ENCODE measurements at regions not wholly inside any gene's neighbourhood (a gene's known extent, or its start where the extent isn't known, plus 50 kb on each side); places are given as distances from the start of the nearest gene placed in this dataset.

DNA sequence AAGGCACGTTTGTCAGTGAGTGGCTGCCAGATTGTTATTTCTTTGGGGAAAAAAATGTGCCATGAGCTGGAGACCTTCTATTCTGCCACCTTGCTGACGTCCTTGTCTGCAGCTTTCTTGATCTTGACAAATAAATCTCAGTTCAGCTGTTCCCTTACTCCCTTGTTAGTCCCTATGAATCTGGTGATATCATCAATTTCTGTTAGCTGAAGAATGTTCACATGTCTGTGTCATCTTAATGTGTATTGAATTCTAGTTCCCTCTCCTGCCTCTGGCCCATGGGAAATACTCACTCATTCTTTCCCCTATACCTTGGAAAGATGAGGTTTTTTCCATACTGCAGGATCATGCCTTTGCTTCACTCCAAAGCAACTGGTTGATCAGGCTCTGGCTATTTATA, 649.9 kb upstream of the API5 start:
- Histone ChIP-seq H3K79me2 (ENCODE audit: insufficient read depth, low read depth, low read length) (no peaks in the 10 kb centered on the region), H3K4me2 (ENCODE audit: low read length) (no peak overlapping the region), H3K4me1 (ENCODE audit: insufficient read depth, low read length, poor library complexity, severe bottlenecking) (no peaks in the 10 kb centered on the region), H3K36me3 (ENCODE audit: insufficient read depth, low read length) (no peaks in the 10 kb centered on the region), H3K4me3 (ENCODE audit: low read depth, low read length, poor library complexity, severe bottlenecking) (no peak overlapping the region), H3K9me3 (ENCODE audit: low read length) (no peaks in the 10 kb centered on the region), H2AFZ (ENCODE audit: low read length) (no peak overlapping the region), H3K27ac (ENCODE audit: low read depth, low read length, poor library complexity, severe bottlenecking) (no peak overlapping the region), H3K9me2 (ENCODE audit: insufficient read depth, low read length) (no peaks in the 10 kb centered on the region), H4K20me1 (ENCODE audit: insufficient read depth, low read length) (no peaks in the 10 kb centered on the region)
- intact Hi-C loops (cut with micrococcal nuclease; ENCODE audit: unreplicated experiment), result no loop called here
- no peak for TF ChIP-seq EZH2phosphoT487 (IDR thresholded peaks at IDR 0.05; ENCODE audit: borderline replicate concordance, low read depth, low read length)
- BruUV-seq (replicated peaks), result no TSS peak
- CTCF ChIA-PET (ENCODE audit: unreplicated experiment), result no interaction called here
- no peak for DNase-seq (ENCODE audit: low spot score)
- POLR2A ChIA-PET, result no interaction called here

DNA sequence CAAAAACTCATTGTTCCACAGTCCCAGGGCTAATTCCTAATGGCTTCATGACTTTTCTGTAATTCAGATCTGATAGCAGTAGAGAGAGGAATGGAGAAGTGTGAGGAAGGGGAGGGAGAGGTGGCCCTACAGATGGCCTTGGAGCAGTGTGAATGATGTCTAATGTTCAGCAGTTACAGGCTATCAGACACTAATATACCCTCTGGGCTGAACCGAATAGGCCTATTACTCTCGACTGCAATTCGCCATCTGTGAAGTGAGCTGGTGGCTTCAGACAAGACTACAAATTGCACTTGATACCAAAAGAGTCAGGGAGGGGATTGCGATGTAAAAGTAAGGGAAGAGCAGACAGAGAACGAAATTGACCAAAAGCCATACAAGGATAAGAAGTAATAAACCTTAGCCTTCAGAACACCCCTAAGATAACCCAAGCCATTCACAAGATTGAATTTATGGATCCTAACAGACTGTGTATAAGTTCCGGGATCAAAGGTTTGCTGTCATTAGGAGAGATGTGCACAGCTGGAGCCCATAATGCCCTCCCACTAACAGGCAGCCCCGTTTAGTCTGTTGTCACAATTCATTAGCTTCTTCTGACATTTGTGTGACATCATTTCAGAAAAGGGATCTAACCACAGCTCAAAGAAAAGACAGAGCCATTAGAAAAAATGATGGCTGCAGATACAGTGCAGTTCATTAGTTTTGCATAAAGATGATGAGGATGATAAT, 642.4 kb upstream of the API5 start:
- BruUV-seq (replicated peaks), result no TSS peak
- Histone ChIP-seq H3K27ac (ENCODE audit: low read depth, low read length, poor library complexity, severe bottlenecking) (no peak overlapping the region), H3K4me3 (ENCODE audit: low read depth, low read length, poor library complexity, severe bottlenecking) (no peak overlapping the region), H3K4me2 (ENCODE audit: low read length) (no peak overlapping the region), H4K20me1 (ENCODE audit: insufficient read depth, low read length) (no peaks in the 10 kb centered on the region), H3K36me3 (ENCODE audit: insufficient read depth, low read length) (no peaks in the 10 kb centered on the region), H3K9me2 (ENCODE audit: insufficient read depth, low read length) (no peaks in the 10 kb centered on the region), H3K79me2 (ENCODE audit: insufficient read depth, low read depth, low read length) (no peaks in the 10 kb centered on the region), H3K4me1 (ENCODE audit: insufficient read depth, low read length, poor library complexity, severe bottlenecking) (no peaks in the 10 kb centered on the region), H2AFZ (ENCODE audit: low read length) (no peak overlapping the region), H3K9me3 (ENCODE audit: low read length) (no peaks in the 10 kb centered on the region)
- DNase-seq (ENCODE audit: low spot score), result no peak
- ChIA-PET POLR2A (no interaction called here), CTCF (ENCODE audit: unreplicated experiment) (no interaction called here)
- intact Hi-C loops (cut with micrococcal nuclease; ENCODE audit: unreplicated experiment), result no loop called here
- no peak for TF ChIP-seq EZH2phosphoT487 (IDR thresholded peaks at IDR 0.05; ENCODE audit: borderline replicate concordance, low read depth, low read length)
- TF ChIP-seq, protein P1, sequence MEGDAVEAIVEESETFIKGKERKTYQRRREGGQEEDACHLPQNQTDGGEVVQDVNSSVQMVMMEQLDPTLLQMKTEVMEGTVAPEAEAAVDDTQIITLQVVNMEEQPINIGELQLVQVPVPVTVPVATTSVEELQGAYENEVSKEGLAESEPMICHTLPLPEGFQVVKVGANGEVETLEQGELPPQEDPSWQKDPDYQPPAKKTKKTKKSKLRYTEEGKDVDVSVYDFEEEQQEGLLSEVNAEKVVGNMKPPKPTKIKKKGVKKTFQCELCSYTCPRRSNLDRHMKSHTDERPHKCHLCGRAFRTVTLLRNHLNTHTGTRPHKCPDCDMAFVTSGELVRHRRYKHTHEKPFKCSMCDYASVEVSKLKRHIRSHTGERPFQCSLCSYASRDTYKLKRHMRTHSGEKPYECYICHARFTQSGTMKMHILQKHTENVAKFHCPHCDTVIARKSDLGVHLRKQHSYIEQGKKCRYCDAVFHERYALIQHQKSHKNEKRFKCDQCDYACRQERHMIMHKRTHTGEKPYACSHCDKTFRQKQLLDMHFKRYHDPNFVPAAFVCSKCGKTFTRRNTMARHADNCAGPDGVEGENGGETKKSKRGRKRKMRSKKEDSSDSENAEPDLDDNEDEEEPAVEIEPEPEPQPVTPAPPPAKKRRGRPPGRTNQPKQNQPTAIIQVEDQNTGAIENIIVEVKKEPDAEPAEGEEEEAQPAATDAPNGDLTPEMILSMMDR (conservative IDR thresholded peaks at IDR 0.05; ENCODE audit: low read length), result no peak

DNA sequence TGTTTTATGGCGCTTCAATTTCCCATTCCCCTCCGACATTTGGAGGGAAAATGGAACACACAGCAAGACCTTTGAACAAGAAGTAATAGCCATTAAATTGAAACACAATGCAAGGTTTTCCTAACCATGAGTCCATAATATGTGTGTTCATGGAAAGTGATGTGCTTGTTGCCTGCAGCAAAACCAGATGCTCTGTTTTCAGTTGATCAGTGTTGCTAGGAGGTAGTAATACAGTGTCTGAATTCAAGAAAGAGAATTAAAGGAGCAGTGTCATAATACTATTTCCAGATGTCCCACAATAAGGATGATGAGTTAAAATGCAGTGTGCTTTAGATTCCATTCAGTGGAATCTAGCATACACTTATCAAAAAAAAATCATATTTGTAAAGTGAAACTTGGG, 637.4 kb upstream of the API5 start:
- TF ChIP-seq, protein P1 (conservative IDR thresholded peaks at IDR 0.05; ENCODE audit: low read length), result no peak
- no peak for TF ChIP-seq EZH2phosphoT487 (IDR thresholded peaks at IDR 0.05; ENCODE audit: borderline replicate concordance, low read depth, low read length)
- Histone ChIP-seq H3K79me2 (ENCODE audit: insufficient read depth, low read depth, low read length) (no peaks in the 10 kb centered on the region), H4K20me1 (ENCODE audit: insufficient read depth, low read length) (no peaks in the 10 kb centered on the region), H3K4me2 (ENCODE audit: low read length) (no peak overlapping the region), H3K36me3 (ENCODE audit: insufficient read depth, low read length) (no peaks in the 10 kb centered on the region), H2AFZ (ENCODE audit: low read length) (no peak overlapping the region), H3K4me3 (ENCODE audit: low read depth, low read length, poor library complexity, severe bottlenecking) (no peak overlapping the region), H3K4me1 (ENCODE audit: insufficient read depth, low read length, poor library complexity, severe bottlenecking) (no peaks in the 10 kb centered on the region), H3K9me2 (ENCODE audit: insufficient read depth, low read length) (no peaks in the 10 kb centered on the region), H3K9me3 (ENCODE audit: low read length) (no peaks in the 10 kb centered on the region), H3K27ac (ENCODE audit: low read depth, low read length, poor library complexity, severe bottlenecking) (no peak overlapping the region)
- CTCF ChIA-PET (ENCODE audit: unreplicated experiment), result no interaction called here
- POLR2A ChIA-PET, result no interaction called here
- intact Hi-C loops (cut with micrococcal nuclease; ENCODE audit: unreplicated experiment), result no loop called here
- no TSS peak for BruUV-seq (replicated peaks)
- DNase-seq (ENCODE audit: low spot score), result no peak

Data from OCI-LY7 (cell line).